ENCODE measurements at regions not wholly inside any gene's neighbourhood (a gene's known extent, or its start where the extent isn't known, plus 50 kb on each side); places are given as distances from the start of the nearest gene placed in this dataset.

DNA sequence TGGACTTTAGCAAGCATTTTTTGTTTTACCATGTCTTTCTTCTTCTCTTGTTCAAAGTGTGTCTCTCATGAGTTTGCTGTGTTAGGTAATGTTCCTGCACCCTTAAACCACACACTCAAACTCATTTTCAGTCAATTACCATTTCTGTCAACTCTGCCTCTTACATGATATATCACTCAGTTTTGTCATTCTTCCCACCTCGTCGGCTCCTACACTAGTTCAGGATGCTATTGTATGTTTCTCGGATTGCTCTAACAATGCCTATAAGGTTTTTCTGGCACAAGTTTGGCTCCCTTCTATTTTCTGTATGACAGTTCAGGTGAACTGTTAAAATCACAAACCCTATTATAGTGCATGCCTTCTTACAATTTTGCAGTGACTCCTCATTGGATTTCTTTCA, 260.8 kb upstream of the NAV3 start:
- no peak for DNase-seq

DNA sequence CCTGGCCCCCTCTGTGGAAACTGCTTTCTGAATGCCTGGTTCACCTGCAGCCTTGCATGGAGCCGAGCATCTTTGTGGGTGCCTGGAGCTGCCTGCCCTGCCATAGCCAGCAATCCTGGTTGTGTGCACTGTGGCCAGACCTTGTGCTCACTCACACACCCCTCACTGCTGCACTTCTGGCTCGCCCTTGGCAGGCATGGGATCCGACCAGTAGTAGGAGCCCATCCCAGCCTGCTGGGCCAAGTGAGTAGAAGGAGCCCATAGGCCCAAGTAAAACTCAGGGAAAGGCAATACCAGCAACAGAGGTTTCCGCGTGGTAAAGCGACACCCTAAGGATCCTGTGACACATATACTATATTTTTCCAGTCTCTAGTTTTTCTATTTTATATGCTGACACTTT, 270.0 kb upstream of the NAV3 start:
- no peak for DNase-seq

DNA sequence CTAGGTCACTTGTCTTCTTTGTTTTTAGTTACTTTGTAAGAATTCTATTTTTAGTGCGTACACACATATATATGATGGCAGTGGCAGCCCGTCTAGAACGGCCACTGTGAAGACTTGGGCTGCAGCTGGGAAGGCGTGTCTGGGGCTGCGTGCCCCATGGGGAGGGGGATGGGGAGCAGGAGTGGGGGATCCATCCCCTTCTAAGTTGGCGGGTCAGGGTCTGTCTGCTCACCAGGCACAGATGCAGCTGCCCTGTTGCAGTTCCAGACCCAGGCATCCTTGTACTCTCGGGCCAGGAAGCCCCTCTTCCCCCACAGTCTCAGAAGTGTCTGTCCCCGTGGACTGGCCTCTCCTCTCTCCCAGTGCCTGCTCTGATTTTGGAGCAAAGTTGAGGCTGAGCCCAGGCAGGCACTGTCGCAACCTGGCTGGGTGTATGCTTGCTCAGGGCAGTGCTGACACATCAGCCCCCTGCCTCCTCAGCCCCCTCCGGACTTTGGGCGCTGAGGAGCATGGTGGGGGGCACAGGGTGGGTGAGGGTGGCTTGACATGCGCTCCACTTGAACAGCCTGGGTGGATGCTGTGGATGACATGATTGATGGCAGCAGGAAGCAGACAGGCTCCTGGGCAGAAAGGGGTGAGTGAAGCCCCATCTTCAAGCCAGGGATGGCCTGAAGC, 271.2 kb upstream of the NAV3 start:
- DNase-seq = no peak

DNA sequence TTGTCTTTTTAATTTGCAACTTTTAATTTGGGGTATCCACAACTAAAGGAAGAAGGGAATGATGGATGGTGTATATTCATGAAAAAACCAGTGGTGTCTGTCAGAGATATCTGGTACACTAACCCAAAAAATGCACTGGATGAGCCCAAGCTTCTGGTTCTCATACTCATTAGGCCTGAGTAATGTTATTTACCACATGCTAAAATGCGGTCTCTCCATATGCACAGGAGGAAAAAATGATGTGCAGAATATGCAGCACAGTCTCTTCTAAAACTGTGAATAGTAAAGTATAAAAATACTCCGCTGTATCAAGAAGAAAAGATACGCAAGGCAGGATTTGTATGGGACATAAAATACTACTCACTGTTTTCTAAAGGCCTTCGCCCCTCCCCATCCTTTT, 275.6 kb upstream of the NAV3 start:
- DNase-seq = no peak

DNA sequence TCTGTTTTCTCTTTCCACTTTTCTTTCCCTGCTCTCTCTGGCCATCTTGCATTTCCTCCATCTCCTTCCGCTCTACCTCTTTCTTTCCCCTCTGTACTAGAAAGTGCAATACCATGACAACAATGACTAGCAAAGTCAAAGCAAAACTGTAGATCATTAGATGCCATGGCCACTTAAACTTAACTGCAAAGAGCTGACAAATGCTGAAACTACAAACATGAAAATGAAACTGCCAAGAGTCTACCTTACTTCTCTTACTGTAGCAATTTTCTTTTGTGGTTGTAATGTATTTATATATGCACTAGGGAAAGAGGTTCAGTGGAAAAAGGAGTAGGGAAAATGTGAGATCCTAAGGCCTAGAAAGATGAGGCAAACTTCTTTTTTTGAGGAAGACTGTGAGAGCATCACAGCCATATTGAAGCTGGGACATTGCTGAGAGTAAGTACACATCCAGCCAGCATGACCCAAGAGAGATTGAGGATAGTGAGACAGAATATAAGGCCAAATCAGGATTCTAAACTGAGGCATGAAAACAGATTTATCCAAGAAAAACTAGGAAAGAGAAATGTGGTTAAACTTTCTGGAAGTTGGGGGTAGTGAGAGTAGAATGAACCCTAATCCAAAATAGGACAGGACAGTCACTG, 276.6 kb upstream of the NAV3 start:
- DNase-seq = no peak

DNA sequence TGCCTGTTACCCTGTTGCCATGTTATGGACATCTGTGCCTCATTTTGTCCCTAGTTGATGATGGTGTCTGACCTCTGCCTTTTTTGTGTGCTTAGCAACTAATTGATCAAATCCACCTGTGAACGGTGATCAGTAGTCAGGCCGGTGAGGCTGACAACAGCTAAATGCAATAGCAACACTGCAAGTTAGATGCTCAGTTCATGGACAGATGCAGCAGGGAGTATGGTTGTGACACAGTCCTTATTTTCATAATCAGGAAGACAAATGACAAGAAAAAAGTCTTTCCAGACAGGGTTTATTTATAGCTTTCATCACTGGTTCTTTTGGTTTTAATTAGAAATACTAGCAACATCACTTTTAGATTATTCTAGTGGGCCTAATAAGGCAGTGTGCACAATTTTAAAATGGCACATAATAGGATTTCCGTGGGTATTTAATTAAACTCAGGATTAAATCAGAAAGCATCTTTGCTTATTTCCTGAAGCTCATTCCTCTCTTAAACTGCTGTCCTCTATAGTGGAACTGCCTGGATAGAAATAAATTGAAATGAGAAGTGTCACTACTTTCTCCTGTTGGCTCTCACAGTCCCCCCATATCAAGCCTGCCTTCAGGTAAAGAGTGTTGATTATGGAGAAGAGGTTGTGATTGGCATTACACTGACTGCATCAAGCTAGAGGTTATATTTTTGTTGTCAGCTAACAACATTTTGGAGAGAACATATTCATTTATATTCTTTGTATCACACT, 281.1 kb upstream of the NAV3 start:
- no peak for DNase-seq

DNA sequence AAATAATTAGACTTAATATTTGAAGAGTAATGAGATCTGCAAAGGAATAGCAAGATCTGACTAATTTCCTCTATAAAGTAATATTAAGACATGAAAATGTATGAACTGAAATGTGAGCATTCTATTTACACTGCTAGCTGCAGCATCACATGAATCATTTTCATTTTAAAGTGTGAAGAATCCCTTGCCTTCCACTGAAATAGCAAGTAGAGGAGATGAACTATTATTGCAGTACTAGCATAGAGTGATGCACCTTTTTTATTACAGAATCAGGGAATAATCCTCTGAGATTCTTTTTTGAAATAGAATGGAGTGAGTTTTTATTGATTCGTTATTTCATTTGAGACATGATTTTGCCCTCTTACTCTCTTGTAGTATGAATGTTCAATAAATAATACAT, 281.9 kb upstream of the NAV3 start:
- no peak for DNase-seq

DNA sequence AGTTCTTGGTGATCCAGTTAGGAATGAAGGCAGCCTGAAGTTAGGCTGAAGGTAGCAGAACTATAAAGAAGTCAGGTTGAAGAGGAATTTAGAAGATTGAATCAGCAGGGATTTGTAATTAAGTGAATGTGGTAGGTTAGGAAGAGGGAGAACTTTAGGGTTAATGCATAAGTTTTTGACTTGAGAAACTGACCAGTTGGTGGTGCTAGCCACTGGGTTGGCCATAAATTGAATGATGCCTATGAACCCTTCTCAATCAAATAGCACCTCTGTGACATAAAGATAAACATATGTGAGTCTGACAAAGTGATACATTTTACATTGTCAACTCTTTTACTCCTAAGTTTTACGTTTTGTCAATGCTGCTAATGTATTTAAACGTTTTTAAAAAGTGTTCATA, 290.6 kb upstream of the NAV3 start:
- no peak for DNase-seq

DNA sequence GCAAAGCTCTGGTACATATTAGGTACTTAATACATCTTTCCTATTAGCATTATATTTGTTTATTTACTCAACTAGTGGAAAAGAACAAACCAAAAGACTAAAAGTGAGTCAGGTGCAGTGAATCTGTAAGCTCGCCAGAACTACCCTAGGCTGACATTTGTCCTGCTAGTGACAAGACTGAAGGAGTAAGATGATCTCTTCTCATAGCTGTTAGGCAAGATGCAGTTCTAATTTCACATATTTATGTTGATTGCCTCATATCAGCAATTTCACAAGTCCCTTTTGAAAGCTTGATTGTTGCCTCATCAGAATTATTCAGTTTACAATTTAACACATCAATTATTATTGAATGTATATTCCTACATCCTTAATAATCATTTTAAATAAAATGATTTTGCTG, 293.0 kb upstream of the NAV3 start:
- DNase-seq = no peak

DNA sequence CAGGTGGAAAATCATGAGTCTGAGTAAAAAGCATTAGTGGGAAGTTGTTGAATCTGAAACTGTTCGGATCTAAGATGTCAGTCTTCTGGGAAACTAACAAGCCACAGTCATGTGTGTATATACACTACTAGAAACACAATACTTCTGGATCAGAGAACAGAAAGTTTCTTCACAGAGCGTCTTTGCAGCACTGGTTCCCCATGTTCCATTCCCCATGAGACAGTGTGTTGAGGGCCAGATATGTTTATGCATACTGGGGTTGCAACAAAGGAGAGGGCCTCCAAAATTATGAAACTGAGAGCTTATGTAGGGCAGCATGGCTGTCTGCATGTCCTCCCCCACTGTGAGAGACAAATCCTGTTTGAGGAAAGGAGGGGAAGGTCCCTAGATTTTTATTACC, 295.0 kb upstream of the NAV3 start:
- no peak for DNase-seq

DNA sequence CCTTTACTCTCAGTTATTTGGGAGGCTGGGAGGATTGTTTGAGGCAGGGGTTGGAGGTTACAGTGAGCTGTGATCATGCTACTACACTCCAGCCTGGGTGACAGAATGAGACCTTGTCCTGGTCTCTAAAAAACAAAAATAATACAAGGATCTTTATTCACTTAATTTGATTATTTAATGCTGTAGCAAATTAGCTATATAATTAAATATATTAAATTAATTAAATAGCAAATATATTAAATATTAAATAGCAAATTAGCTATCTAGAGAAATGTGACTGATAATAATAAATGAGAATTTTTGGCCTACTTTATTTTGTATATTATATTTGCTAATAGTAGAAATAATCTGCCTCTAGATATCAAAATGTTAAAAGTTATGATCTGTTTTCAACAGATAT, 298.8 kb upstream of the NAV3 start:
- DNase-seq = no peak

DNA sequence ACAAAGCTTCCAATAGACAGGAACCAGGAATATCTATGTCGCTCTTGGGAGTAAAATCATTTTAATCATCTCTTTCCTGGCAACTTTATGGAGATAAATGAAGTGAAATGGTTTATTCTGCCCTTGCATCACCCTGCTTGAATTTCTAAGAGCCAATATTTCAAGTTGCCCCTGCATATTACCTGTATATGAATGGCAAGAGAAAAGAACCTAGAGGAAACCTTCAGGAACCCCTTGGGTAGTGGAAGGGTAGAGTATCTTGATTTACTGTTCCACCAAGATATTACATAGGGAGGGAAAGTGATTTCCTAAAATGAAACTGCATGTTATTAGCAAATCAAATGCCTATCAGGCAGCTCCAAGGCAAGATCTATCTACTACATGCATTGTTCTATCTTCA, 308.4 kb upstream of the NAV3 start:
- no peak for DNase-seq

DNA sequence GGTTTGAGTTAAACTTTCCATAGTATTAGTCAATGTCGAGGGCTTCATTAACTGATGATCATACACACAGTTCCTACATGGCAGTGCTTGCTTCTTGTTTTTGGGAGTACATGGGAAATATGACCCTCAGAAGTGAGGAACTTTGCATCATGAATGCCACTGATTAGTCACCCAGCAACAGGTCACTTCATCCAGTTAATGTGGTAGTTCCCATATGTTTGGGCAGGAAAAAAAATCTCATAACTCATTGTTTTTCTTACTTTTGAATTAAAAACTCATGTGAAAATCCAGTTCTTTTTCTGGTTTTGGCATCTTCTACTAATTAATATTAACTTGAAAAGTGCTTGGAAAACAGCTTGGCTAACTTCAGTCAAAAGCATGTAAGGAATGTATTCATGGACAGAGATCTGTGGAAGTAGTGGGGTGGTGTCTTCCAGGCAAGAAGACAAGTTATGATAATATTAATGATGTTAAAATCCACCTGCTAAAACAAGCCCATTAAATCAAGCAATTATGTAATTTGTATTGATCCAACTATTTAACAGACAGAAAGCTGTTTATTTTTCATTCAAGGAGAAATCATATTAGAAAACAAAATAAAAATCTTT, 309.1 kb upstream of the NAV3 start:
- peak in 1 of 2 experiments; percentile 10 for DNase-seq

DNA sequence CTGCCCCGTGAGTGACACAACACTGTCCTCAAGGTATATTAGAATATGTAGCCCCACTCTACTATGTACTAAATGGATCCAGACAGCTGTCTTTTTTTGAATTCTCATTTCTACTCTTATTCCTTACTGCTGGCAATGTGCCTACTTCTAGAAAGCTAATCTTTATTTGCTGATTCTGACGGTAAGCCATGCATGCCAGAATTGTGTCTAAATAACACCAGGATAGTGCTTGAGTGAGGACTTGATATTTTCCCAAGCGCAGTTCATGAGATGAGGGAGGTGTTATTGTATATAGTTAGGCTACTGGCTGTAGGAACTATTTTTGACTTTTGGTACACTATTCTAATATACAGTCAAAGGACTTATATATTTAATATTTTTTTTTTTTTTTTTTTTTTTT, 316.2 kb upstream of the NAV3 start:
- DNase-seq = peak; percentile 35 to 82

DNA sequence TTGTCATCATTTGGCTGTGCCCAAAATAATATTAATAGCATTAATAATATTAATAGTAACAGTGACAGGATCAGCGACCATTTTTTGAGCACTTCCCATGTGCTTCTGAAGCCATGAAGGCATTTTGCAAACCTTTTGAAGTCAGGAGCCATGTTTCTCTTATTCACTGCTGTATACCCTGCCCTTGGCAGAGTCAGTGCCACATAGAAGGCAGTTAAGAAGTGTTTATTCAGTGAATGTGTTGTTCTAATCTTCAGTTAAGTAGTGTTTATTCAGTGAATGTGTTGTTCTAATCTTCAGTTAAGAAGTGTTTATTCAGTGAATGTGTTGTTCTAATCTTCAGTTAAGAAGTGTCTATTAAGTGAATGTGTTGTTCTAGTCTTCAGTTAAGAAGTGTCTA, 319.7 kb upstream of the NAV3 start:
- no peak for DNase-seq

DNA sequence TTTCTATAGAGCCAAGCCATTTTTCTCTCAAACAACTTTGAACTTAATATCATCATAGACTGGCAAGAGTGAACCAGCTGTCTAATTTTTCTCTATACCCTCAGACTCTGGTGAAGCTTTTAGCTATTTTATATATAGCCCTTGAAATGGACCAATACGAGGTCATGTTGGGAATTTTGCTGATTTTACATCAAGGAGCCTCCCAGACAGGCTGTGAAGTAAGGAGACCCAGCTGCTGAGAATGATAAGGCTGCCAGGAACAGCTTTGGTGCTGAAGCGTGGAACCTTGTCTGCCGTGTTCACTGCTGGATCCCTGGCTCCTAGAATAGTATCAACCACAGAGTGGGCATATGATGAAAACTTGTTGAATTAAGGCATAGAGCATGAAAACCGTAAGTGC, 326.2 kb upstream of the NAV3 start:
- peak in 1 of 2 experiments; percentile 22 for DNase-seq

DNA sequence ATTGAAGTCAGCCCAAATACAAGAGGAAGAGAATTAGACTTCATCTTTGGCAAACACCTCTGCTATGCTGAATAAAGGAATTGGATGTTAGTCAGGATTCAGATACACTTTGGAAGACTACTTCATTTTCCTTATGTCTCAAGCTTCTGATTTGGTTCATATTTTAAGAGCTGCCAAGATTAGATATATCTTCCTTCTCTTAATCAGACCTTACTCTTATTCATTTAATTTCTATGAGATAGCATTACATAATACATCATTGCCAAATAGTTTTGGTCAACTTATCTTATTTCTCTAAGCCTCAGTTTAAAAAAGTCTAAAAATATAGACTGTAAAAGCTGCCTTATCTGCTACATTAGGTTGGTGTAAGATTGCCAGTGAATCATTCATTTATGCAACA, 330.6 kb upstream of the NAV3 start:
- DNase-seq = no peak

DNA sequence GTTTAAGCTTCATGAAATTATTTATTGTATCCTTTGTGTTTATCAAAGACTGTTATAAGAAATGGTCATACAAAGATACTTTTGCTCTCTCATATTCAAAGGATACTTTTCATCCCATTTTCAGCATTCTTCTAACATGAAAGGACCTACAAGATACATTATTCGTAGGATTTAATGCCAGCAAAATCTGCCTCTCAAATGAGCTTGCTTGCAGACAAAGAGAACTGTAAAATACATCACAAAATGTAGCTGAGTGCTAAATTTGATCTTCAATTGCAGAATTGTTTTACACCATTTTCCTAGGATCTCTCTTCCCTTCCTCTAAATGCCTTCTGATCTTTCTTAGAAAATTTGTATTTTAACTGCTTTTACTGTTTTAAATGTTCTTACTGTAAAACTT, 333.0 kb upstream of the NAV3 start:
- DNase-seq = no peak

DNA sequence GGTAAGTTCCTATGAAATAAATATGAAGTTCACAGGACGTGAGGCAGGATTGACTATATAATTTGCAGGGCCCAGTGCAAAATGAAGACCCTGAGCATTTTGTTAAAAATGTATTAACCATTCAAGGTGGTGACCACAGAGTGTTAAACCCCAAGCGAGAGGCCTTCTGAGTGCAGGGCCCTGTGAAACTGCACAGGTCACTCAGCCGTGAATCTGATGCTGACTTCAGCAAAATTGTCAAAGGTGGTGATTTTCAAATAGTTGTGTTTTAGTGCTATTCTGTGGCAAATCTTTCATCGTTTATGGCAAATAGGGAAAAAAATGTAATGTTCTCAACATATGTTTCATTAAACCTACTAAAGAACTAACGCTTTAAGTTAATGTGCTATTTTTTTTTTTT, 334.0 kb upstream of the NAV3 start:
- DNase-seq = no peak

DNA sequence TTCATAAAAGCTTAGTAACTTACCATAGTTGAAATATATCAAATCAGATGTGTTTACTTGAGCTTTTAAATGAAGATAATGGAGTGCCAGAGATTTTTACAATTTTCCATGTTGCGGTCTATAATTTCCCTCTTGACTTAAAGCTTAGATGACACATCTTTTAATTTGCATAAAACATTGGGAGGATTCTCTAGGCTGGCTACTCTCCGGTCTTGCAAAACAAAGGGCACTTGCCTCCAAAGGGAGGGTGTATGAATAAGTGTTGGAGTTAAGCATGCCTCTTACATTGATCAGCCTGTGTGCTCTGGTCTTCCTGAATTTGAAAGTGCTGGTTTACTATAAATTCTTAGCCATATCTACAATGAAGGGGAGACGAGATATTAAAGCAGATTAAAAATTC, 336.4 kb upstream of the NAV3 start:
- peak in 1 of 2 experiments; percentile 15 for DNase-seq

DNA sequence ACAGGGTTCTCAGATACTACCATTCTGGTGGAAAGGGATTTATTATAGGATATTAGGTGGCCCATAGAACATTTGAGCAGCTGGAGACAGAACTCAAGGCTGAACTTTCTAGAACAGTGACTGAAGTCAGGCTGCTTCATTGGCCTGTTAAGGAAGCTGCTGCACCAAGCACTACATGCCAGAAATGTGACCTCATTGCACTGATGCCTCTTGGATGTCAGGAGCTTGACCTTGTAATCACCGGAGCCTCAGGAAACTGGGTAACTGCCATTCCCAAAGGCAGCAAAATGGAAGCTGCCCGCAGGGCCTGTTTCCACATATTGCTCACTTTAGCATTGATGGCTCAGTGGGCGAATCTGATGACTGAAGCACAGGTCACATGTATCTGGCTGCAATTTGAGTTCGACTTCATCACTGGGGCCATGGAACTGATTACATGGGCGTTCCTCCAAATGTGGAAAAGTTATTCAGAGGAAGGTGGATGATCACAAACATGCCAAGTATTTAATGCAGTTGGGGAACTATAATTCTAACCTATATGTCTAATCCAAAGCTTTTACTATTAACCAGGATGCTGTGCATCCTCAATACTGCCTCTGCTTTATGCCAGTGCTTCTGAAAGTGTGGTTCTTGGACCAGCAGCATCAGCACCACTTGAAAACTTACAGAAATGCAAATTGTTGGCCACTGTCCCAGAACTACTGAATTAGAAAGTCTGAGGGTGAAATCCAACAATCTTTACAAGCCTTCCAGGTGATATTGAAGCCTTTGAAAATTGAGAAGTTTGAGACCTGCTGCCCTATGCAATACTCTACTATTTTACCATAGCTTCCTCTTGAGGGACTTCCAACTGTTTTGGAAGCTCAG, 337.2 kb upstream of the NAV3 start:
- peak; percentile 47 to 50 for DNase-seq

DNA sequence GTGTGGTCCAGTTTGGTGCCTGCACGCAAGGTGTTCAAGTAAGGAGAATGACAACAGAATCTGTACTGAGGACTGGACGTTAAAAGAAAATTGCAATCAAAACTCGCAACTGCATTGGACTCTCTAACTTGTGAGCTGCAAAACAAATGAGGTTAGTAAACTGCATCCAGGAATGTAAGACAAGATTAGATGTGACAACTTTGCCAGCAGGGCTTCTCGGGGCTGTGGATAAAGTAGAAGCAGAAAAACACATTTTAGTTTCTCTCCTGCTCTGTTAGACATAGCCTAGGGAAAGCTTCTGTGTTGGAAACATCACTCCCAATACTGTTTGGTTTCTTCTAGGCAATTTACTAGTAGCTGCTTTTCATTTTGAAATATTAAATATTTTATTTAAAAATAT, 338.2 kb upstream of the NAV3 start:
- no peak for DNase-seq

Data from NCI-H446 (cell line).